Activated naive CD8-positive, alpha-beta T cell treated with anti-CD3 and anti-CD28 coated beads, Interleukin-2, amount 10 ng/mL, durations not matched to agents 7 days and 5 days (primary cell): ENCODE measurements at regions not wholly inside any gene's neighbourhood (a gene's known extent, or its start where the extent isn't known, plus 50 kb on each side); places are given as distances from the start of the nearest gene placed in this dataset.
"Not testable (repeated sequence)": the region's sequence is repeated elsewhere in the genome, so short reads cannot be mapped to it uniquely, and the experiment has no call there.

Source experiments
- ATAC-seq: fragments of 150-1000 bp; cut with Tn5 transposase; one replicate; pipeline ENCODE4 v1.10.0; 2021; ENCODE audit warnings: low read depth, moderate library complexity
- POLR2A ChIA-PET: fragments of 350-600 bp; sonication (Branson Sonifier 250); formaldehyde crosslinking; loops from one replicate; lab custom pipeline; 2021; ENCODE audit warnings: antibody characterized with exemption; lab: Charles Lee
- DNase-seq: peaks from one replicate; pipeline ENCODE4 v3.0.0; 2021
- H3K27ac Mint-ChIP-seq: one replicate; pipeline ENCODE4 v1.8.0; 2022; ENCODE audit warnings: mild to moderate bottlenecking, mixed read lengths
- H3K27me3 Mint-ChIP-seq: one replicate; pipeline ENCODE4 v1.8.0; 2022; ENCODE audit warnings: mild to moderate bottlenecking, moderate library complexity, mixed read lengths
- H3K36me3 Mint-ChIP-seq: one replicate; pipeline ENCODE4 v1.8.0; 2021; ENCODE audit warnings: mild to moderate bottlenecking, mixed read lengths
- H3K4me1 Mint-ChIP-seq: one replicate; pipeline ENCODE4 v1.8.0; 2021; ENCODE audit warnings: mixed read lengths
- H3K4me3 Mint-ChIP-seq: one replicate; pipeline ENCODE4 v1.8.0; 2022; ENCODE audit warnings: mild to moderate bottlenecking, moderate library complexity, mixed read lengths
- H3K9me3 Mint-ChIP-seq: one replicate; pipeline ENCODE4 v1.8.0; 2021; ENCODE audit warnings: mixed read lengths

DNA sequence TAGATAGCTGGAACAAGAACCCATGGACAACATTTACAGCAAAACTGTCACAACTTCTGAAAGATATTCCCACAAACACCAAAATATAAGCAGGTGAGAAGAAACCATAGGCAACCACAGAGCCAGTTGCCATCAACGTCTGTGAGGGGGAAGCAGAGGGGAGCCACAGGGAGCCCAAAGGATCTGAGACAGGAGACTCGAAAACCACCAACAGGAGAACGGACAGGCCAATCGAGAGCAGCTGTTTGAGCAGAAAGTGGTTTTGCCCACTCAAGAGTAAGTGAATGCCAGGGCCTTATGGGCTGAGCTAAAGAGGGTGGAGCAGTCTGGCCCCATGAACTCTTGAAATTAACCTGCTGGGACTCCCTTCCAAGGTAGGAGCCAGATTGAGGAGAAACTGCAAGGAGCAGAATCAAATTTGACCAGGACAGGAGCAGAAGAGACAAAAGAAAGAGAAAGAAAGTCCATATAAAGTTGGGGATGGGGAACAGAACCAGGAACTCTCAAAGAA lies 195.4 kb downstream of the ANKRD60 start:
- peaks cover 14% of the 10 kb centered on the region for H3K27me3 Mint-ChIP-seq

GRCh38 chr20:58032599-58032998 lies 195.9 kb downstream of the ANKRD60 start:
- no peaks in the 10 kb centered on the region for H3K4me1 Mint-ChIP-seq
- DNase-seq (no peak), ATAC-seq (no peak)
- H3K27me3 Mint-ChIP-seq, result peaks cover 15% of the 10 kb centered on the region
- H3K9me3 Mint-ChIP-seq, result no peaks in the 10 kb centered on the region
- POLR2A ChIA-PET, result no interaction called here
- no peak overlapping the region for H3K27ac Mint-ChIP-seq
- H3K36me3 Mint-ChIP-seq, result no peaks in the 10 kb centered on the region
- no peak overlapping the region for H3K4me3 Mint-ChIP-seq

More for the DNA sequence above, 195.4 kb downstream of the ANKRD60 start:
- DNase-seq (no peak), ATAC-seq (no peak)
- POLR2A ChIA-PET, result no interaction called here
- Mint-ChIP-seq H3K9me3 (no peaks in the 10 kb centered on the region), H3K36me3 (no peaks in the 10 kb centered on the region), H3K4me1 (no peaks in the 10 kb centered on the region), H3K4me3 (no peak overlapping the region), H3K27ac (no peak overlapping the region)

DNA sequence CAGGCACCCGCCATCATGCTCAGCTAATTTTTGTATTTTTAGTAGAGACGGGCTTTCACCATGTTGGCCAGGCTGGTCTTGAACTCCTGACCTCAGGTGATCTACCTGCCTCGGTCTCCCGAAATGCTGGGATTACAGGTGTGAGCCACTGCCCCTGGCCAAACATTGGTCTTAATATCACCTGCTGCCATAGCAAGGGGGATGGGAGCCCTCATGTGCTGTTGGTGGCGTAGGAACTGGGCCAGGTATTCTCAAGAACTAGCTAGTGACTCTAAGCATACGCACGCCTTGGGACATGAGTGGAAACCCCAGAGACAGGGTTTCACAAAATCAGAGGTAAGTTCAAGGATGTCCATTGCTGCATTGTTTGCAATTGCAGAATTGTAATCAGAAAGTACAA lies 197.1 kb downstream of the ANKRD60 start:
- POLR2A ChIA-PET, H3K9me3 Mint-ChIP-seq, H3K36me3 Mint-ChIP-seq, H3K4me1 Mint-ChIP-seq, ATAC-seq, H3K27ac Mint-ChIP-seq, H3K4me3 Mint-ChIP-seq, DNase-seq: not testable (repeated sequence)
- H3K27me3 Mint-ChIP-seq, result peaks cover 13% of the 10 kb centered on the region

- DNase-seq (no peak), ATAC-seq (no peak)
- no peaks in the 10 kb centered on the region for H3K4me1 Mint-ChIP-seq
- no peak overlapping the region for H3K27ac Mint-ChIP-seq
- POLR2A ChIA-PET, result no interaction called here
- H3K27me3 Mint-ChIP-seq, result peaks cover 11% of the 10 kb centered on the region
- H3K4me3 Mint-ChIP-seq, result no peak overlapping the region
- no peaks in the 10 kb centered on the region for H3K9me3 Mint-ChIP-seq
- H3K36me3 Mint-ChIP-seq, result no peaks in the 10 kb centered on the region
Observed at GRCh38 chr20:58028123-58028522, 200.3 kb downstream of the ANKRD60 start.

GRCh38 chr20:58026361-58026760 lies 202.1 kb downstream of the ANKRD60 start:
- no peak for ATAC-seq
- Mint-ChIP-seq H3K27ac (no peak overlapping the region), H3K4me1 (no peaks in the 10 kb centered on the region), H3K27me3 (peaks cover 10% of the 10 kb centered on the region), H3K36me3 (no peaks in the 10 kb centered on the region), H3K9me3 (no peaks in the 10 kb centered on the region), H3K4me3 (no peak overlapping the region)
- POLR2A ChIA-PET, result no interaction called here
- DNase-seq, result no peak

- H3K4me3 Mint-ChIP-seq, result no peak overlapping the region
- DNase-seq (no peak), ATAC-seq (no peak)
- POLR2A ChIA-PET, result no interaction called here
- no peaks in the 10 kb centered on the region for H3K4me1 Mint-ChIP-seq
- no peaks in the 10 kb centered on the region for H3K36me3 Mint-ChIP-seq
- H3K9me3 Mint-ChIP-seq, result no peaks in the 10 kb centered on the region
- no peak overlapping the region for H3K27ac Mint-ChIP-seq
- H3K27me3 Mint-ChIP-seq, result peaks cover 14% of the 10 kb centered on the region
Observed at GRCh38 chr20:58025233-58025632, 203.2 kb downstream of the ANKRD60 start.

GRCh38 chr20:58024241-58024721 lies 204.2 kb downstream of the ANKRD60 start:
- no peak overlapping the region for H3K27ac Mint-ChIP-seq
- no peaks in the 10 kb centered on the region for H3K36me3 Mint-ChIP-seq
- H3K9me3 Mint-ChIP-seq, result no peaks in the 10 kb centered on the region
- peaks cover 10% of the 10 kb centered on the region for H3K27me3 Mint-ChIP-seq
- ATAC-seq (no peak), DNase-seq (no peak)
- H3K4me1 Mint-ChIP-seq, result no peaks in the 10 kb centered on the region
- POLR2A ChIA-PET, result no interaction called here
- H3K4me3 Mint-ChIP-seq, result no peak overlapping the region

DNA sequence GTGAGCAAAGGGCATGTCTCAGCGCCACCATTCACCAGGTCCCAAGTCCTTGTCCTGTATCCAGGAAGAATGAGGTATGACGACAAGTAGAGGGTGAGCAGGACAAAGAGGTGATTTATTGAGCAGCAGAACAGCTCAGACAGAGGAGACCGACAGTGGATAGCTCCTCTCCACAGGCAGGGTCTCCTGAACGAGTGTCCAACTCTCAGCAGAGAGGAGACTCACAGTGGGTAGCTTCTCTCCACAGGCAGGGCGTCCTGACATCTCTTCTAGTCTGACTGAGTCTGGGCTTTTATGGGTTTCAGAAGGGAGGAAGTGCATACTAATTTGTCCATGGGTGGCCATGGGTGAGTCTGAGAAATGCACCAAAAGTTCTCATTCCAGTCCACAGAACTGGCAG lies 204.7 kb downstream of the ANKRD60 start:
- Mint-ChIP-seq H3K27ac (no peak overlapping the region), H3K4me3 (no peak overlapping the region), H3K36me3 (no peaks in the 10 kb centered on the region), H3K9me3 (no peaks in the 10 kb centered on the region), H3K4me1 (no peaks in the 10 kb centered on the region), H3K27me3 (peaks cover 8% of the 10 kb centered on the region)
- ATAC-seq, result no peak
- DNase-seq, result no peak
- POLR2A ChIA-PET, result no interaction called here

GRCh38 chr20:58023346-58023745 lies 205.1 kb downstream of the ANKRD60 start:
- no peaks in the 10 kb centered on the region for H3K36me3 Mint-ChIP-seq
- POLR2A ChIA-PET, result no interaction called here
- ATAC-seq, result no peak
- no peaks in the 10 kb centered on the region for H3K9me3 Mint-ChIP-seq
- no peak overlapping the region for H3K4me3 Mint-ChIP-seq
- no peaks in the 10 kb centered on the region for H3K4me1 Mint-ChIP-seq
- H3K27me3 Mint-ChIP-seq, result peaks cover 8% of the 10 kb centered on the region
- DNase-seq, result no peak
- H3K27ac Mint-ChIP-seq, result no peak overlapping the region

DNA sequence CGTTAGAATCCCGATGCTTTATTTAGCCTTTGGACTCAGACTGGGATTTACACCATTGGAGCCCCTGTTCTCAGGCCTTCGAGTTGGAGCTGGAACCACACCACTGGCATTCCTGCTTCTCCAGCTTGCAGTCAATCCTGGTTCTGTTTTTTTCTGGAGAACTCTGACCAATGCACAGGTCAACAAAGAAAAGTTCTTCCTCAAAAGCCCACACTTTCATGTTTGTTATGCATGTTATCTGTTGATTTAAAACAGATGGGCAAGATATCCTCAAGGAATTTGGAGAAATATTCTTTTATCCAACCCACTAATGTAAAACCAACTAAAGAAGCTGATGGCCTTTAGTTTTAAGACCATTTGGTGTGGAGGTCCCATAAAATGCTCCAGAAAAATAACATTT lies 205.7 kb downstream of the ANKRD60 start:
- DNase-seq (no peak), ATAC-seq (no peak)
- H3K4me3 Mint-ChIP-seq, result no peak overlapping the region
- peaks cover 9% of the 10 kb centered on the region for H3K27me3 Mint-ChIP-seq
- H3K4me1 Mint-ChIP-seq, result no peaks in the 10 kb centered on the region
- POLR2A ChIA-PET, result no interaction called here
- no peaks in the 10 kb centered on the region for H3K9me3 Mint-ChIP-seq
- H3K27ac Mint-ChIP-seq, result no peak overlapping the region
- no peaks in the 10 kb centered on the region for H3K36me3 Mint-ChIP-seq

DNA sequence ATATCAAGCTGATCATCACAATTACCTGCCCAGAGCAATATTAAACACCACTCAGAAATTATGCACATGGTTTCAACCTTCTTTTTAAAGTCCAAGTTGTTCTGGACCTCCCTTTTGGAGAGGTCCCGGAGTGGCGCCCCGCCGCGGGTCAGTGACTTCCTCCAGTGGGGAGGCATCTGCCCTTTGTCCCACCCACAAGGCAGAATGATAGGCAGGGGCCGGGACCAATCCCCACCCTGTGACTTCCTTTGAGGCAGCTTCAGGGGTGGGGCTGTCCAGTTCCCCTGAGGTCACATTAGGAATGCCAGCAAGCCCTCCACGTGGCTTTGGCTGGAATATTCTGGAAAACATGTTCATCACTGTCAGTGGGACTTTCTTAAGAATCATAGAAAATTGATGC lies 207.0 kb downstream of the ANKRD60 start:
- H3K27me3 Mint-ChIP-seq, result peaks cover 14% of the 10 kb centered on the region
- DNase-seq (no peak), ATAC-seq (no peak)
- no peak overlapping the region for H3K4me3 Mint-ChIP-seq
- H3K27ac Mint-ChIP-seq, result no peak overlapping the region
- POLR2A ChIA-PET, result interaction anchor here (0.5 kb wide), 1 partner anchor 1198 kb away, joined by 3 read pairs; no protein-coding TSS in a partner anchor
- no peaks in the 10 kb centered on the region for H3K36me3 Mint-ChIP-seq
- H3K9me3 Mint-ChIP-seq, result no peaks in the 10 kb centered on the region
- H3K4me1 Mint-ChIP-seq, result no peaks in the 10 kb centered on the region

- no peak overlapping the region for H3K27ac Mint-ChIP-seq
- no peak for ATAC-seq
- no peak for DNase-seq
- peaks cover 15% of the 10 kb centered on the region for H3K27me3 Mint-ChIP-seq
- no peaks in the 10 kb centered on the region for H3K9me3 Mint-ChIP-seq
- no peak overlapping the region for H3K4me3 Mint-ChIP-seq
- POLR2A ChIA-PET, result interaction anchor here (0.5 kb wide), 1 partner anchor 1197 kb away, joined by 3 read pairs; no protein-coding TSS in a partner anchor
- H3K36me3 Mint-ChIP-seq, result no peaks in the 10 kb centered on the region
- no peaks in the 10 kb centered on the region for H3K4me1 Mint-ChIP-seq
Observed at GRCh38 chr20:58020656-58021454, 207.6 kb downstream of the ANKRD60 start.

DNA sequence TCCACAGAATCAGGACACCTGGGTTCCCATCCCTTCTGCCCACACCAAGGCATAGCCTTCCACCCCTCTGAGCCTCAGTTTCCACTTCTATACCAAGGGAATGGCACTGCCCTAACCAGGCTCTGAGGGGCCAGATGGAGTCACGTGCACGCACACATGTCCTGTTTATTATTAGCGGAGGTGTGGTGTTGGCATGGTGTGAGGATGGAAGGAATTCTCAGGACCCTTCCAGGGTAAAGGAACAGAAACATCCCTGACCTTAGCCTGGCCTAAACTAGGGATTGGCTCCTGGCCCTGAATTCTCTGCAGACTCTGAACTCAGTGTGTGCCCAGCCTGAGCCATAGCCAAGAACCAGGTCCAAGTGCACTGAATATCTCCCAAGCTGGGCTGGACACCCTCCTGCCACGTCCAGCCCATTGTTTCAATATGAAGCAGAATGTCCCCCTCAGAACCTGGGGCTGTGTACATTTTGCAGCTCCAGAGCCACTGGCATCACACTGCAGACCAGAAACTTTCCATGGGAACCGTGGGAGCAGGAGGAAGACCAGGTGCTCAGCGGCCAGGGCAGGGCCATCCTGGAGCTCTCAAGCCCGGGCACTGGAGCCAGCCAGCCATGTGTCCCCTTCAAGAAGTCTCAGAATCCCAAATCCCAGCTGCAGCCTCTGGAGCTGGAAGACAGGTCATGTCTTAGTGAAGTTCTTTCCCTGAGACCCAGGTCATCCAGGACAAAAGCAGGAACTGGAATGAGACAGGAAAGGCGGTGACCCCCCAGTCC lies 208.4 kb downstream of the ANKRD60 start:
- Mint-ChIP-seq H3K27ac (no peak overlapping the region), H3K36me3 (no peaks in the 10 kb centered on the region), H3K4me1 (peaks cover under 1% of the 10 kb centered on the region), H3K4me3 (no peak overlapping the region), H3K27me3 (peaks cover 22% of the 10 kb centered on the region), H3K9me3 (no peaks in the 10 kb centered on the region)
- POLR2A ChIA-PET, result no interaction called here
- DNase-seq (no peak), ATAC-seq (no peak)
